B cell (primary cell): ENCODE measurements at regions not wholly inside any gene's neighbourhood (a gene's known extent, or its start where the extent isn't known, plus 50 kb on each side); places are given as distances from the start of the nearest gene placed in this dataset.

Experiments
- EZH2 ChIP-seq: IDR thresholded peaks from 2 replicates; pipeline ENCODE4 v1.6.1; 2012; ENCODE audit warnings: borderline replicate concordance, low read depth, mild to moderate bottlenecking, moderate library complexity, low read length; ENCODE audit not compliant: insufficient read depth, poor library complexity, severe bottlenecking
- TF ChIP-seq, protein P1 (sequence below): fragments of 200-600 bp; IDR thresholded peaks from one replicate; pipeline ENCODE4 v1.8.0; 2022; ENCODE audit warnings: antibody characterized with exemption, mild to moderate bottlenecking

DNA sequence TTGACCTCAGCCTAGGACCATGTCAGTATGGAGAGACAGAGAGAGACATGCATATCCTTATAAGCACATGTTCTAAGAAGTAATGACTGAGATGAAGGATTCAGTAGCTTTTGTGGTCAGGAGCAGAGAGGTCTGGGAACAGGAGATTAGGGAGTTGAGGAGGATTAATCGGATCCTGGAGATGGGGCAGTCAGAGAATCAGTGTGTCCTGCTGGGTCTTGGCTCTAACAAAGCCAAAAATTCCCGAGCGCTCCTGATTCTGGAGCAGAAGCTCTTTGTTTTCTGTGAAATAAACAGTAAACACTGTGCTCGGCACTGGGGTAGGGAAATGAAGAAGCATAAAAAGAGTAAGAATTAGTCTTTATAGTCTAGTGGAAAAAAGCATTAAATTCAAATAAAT is 520.0 kb upstream of the CLINT1 start:
- TF ChIP-seq, protein P1, sequence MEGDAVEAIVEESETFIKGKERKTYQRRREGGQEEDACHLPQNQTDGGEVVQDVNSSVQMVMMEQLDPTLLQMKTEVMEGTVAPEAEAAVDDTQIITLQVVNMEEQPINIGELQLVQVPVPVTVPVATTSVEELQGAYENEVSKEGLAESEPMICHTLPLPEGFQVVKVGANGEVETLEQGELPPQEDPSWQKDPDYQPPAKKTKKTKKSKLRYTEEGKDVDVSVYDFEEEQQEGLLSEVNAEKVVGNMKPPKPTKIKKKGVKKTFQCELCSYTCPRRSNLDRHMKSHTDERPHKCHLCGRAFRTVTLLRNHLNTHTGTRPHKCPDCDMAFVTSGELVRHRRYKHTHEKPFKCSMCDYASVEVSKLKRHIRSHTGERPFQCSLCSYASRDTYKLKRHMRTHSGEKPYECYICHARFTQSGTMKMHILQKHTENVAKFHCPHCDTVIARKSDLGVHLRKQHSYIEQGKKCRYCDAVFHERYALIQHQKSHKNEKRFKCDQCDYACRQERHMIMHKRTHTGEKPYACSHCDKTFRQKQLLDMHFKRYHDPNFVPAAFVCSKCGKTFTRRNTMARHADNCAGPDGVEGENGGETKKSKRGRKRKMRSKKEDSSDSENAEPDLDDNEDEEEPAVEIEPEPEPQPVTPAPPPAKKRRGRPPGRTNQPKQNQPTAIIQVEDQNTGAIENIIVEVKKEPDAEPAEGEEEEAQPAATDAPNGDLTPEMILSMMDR: no peak
- no peak for TF ChIP-seq EZH2
